ENCODE measurements at regions not wholly inside any gene's neighbourhood (a gene's known extent, or its start where the extent isn't known, plus 50 kb on each side); places are given as distances from the start of the nearest gene placed in this dataset.

GRCh38 chr18:38751211-38751610 is 1185.6 kb upstream of the CELF4 start:
- TF ChIP-seq CTCF (IDR thresholded peaks at IDR 0.05; ENCODE audit: extremely low read depth in 1 of 2, insufficient read depth in 1 of 2, low read depth in 1 of 2, low read length in 2 of 2) (no peak), EZH2 (IDR thresholded peaks at IDR 0.05; ENCODE audit: borderline replicate concordance, low read depth, low read length, severe bottlenecking) (no peak), JUN (IDR thresholded peaks at IDR 0.05; ENCODE audit: borderline replicate concordance, insufficient read depth, insufficient read length, low read depth) (no peak), POLR2A (IDR thresholded peaks at IDR 0.05; ENCODE audit: low read depth, low read length) (no peak)

All from endothelial cell of umbilical vein (primary cell).